Right atrium auricular region (tissue), 2 donors: ENCODE measurements at regions not wholly inside any gene's neighbourhood (a gene's known extent, or its start where the extent isn't known, plus 50 kb on each side); places are given as distances from the start of the nearest gene placed in this dataset.

Source experiments
- DNase-seq: peaks from one replicate; pipeline ENCODE4 v3.0.0-alpha.2; 2019; ENCODE audit warnings: low spot score
- H3K27ac ChIP-seq, 2 donors: fragments of 200-600 bp; sonication (generic); 1 replicate in 1 of 2; 2 replicates in 1 of 2; pipeline ENCODE4 v1.5.1; 2016 to 2019
- H3K27me3 ChIP-seq, 2 donors: fragments of 200-600 bp; sonication (generic); one replicate each; pipeline versions ENCODE4 v1.5.1 to v1.6.0; 2017 to 2019
- H3K36me3 ChIP-seq: fragments of 200-600 bp; sonication (generic); one replicate; pipeline ENCODE4 v1.5.1; 2016
- H3K4me1 ChIP-seq, 2 donors: fragments of 200-600 bp; sonication (generic); one replicate each; pipeline versions ENCODE4 v1.5.1 to v1.6.0; 2017 to 2019
- H3K4me3 ChIP-seq, 2 donors: fragments of 200-600 bp; sonication (generic); 1 replicate in 1 of 2; 2 replicates in 1 of 2; pipeline ENCODE4 v1.5.1; 2017 to 2019; ENCODE audit warnings: mild to moderate bottlenecking in 1 of 2, moderate library complexity in 1 of 2
- H3K9me3 ChIP-seq, 2 donors: fragments of 200-600 bp; sonication (generic); one replicate each; pipeline ENCODE4 v1.5.1; 2019
- TF ChIP-seq, protein P1 (sequence below), 2 donors: fragments of 200-600 bp; sonication (generic); IDR thresholded peaks; one replicate each; pipeline ENCODE4 v1.5.1; 2019; ENCODE audit warnings: antibody characterized with exemption in 2 of 2

DNA sequence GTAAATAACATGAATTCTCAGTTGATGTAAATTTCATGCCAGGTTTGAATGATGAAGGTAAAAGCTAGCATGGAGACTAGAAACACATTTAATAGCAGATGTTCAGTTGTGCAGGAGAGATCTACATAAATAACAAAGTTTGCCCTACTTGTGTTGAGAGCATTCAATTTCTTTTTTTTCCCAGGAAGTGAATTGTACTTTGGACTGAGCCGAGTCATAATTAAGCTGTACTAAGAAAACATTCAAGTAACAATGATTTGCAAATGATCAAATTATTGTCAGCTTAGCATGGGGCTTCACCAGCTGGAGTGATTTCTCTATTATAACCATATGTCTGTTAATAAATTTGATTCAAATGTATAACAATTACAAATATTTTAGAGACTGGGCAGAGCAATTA lies 893.5 kb upstream of the MAP3K7 start:
- no peak overlapping the region for H3K4me3 ChIP-seq
- no peak for DNase-seq
- H3K9me3 ChIP-seq, result no peaks in the 10 kb centered on the region
- H3K4me1 ChIP-seq, result peaks cover 0 to 19% of the 10 kb centered on the region in 2 donors
- no peaks in the 10 kb centered on the region for H3K36me3 ChIP-seq
- no peak overlapping the region for H3K27ac ChIP-seq
- no peaks in the 10 kb centered on the region for H3K27me3 ChIP-seq
- TF ChIP-seq, protein P1, sequence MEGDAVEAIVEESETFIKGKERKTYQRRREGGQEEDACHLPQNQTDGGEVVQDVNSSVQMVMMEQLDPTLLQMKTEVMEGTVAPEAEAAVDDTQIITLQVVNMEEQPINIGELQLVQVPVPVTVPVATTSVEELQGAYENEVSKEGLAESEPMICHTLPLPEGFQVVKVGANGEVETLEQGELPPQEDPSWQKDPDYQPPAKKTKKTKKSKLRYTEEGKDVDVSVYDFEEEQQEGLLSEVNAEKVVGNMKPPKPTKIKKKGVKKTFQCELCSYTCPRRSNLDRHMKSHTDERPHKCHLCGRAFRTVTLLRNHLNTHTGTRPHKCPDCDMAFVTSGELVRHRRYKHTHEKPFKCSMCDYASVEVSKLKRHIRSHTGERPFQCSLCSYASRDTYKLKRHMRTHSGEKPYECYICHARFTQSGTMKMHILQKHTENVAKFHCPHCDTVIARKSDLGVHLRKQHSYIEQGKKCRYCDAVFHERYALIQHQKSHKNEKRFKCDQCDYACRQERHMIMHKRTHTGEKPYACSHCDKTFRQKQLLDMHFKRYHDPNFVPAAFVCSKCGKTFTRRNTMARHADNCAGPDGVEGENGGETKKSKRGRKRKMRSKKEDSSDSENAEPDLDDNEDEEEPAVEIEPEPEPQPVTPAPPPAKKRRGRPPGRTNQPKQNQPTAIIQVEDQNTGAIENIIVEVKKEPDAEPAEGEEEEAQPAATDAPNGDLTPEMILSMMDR (IDR thresholded peaks at IDR 0.05), result no peak

DNA sequence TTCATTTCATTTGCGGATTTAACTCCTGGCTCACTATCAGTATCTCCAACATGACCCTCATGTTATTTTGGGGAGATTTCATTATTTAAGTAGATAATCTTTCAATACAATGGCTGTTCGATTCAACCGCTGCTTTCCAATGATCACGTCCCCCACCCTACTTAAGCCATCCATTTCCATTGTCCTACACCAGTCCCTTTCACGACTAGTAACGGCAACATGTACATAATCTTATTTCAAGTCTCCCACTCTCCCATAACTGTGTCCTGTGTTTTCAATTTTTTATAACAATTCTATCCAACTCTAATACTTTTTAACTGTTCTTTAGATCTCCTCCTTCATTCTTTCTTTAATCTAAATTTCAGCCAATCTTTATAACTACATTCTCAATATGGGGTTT lies 890.8 kb upstream of the MAP3K7 start:
- Histone ChIP-seq H3K9me3 (no peaks in the 10 kb centered on the region), H3K27ac (no peak overlapping the region), H3K4me1 (peaks cover 0 to 13% of the 10 kb centered on the region in 2 donors), H3K36me3 (no peaks in the 10 kb centered on the region), H3K4me3 (no peak overlapping the region), H3K27me3 (no peaks in the 10 kb centered on the region)
- TF ChIP-seq, protein P1 (IDR thresholded peaks at IDR 0.05), result no peak
- DNase-seq, result no peak

DNA sequence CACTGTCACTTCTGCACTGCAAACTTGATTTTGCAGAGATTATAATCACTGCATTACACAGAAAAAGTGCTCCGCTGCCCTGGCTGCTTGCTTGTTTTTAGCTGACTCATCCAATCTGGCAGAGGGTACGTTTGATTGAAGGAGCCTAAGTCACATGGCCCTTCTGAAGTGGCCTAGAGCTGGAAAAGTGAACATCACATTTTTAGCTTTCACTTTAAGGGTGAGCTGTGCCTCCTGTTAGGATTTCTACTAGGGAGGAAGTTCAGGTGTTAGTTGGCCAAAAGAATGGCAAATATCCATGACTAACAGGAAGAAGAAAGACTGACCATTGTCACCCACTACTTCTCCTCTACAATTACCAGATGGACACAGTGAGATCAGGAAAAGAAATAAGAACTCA lies 889.1 kb upstream of the MAP3K7 start:
- H3K4me3 ChIP-seq, result no peak overlapping the region
- DNase-seq, result no peak
- TF ChIP-seq, protein P1 (IDR thresholded peaks at IDR 0.05), result no peak

DNA sequence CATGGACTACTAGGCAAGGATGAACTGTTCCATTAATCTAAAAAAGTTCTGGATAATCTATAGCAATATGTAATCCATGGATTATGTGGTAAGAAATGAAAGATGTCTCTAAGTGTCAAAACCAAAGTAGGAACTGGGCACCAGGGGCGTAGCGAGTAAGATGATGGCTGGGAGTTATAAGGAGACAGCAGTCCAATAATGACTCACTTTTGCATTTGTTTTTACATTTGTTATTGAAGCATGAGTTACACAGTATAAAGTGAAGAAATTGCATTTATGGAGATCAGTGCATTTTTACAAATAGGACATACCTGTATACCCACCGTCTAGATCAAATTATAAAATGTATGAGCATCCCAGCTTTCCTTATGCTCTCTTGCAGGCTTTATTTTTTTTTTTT lies 878.5 kb upstream of the MAP3K7 start:
- Histone ChIP-seq H3K4me3 (no peak overlapping the region), H3K9me3 (no peaks in the 10 kb centered on the region), H3K4me1 (no peaks in the 10 kb centered on the region), H3K27ac (no peak overlapping the region), H3K36me3 (no peaks in the 10 kb centered on the region), H3K27me3 (no peaks in the 10 kb centered on the region)
- TF ChIP-seq, protein P1 (IDR thresholded peaks at IDR 0.05), result no peak
- DNase-seq, result no peak

More for the DNA sequence above, 889.1 kb upstream of the MAP3K7 start:
- H3K27ac ChIP-seq, result no peak overlapping the region
- peaks cover 0 to 13% of the 10 kb centered on the region in 2 donors for H3K4me1 ChIP-seq
- no peaks in the 10 kb centered on the region for H3K9me3 ChIP-seq
- no peaks in the 10 kb centered on the region for H3K27me3 ChIP-seq
- H3K36me3 ChIP-seq, result no peaks in the 10 kb centered on the region

DNA sequence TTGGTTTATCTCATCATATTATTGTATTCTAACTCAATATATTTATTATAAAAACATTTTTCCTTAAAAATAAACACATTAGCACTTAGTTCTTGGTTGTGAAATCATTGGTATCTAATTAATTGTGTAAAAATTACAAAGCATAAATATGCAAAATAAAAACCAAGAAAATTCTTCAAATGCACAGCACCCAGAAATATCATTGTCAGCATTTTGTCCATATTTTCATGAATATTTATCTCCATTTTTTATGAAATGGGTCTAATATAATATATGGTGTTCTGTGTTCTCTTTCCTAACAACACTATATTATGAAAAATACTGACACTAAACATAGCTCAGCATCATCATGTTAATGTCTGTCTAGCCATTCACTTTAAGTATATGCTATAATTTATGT lies 877.8 kb upstream of the MAP3K7 start:
- Histone ChIP-seq H3K27ac (no peak overlapping the region), H3K4me1 (no peaks in the 10 kb centered on the region), H3K4me3 (no peak overlapping the region), H3K27me3 (no peaks in the 10 kb centered on the region), H3K9me3 (no peaks in the 10 kb centered on the region), H3K36me3 (no peaks in the 10 kb centered on the region)
- TF ChIP-seq, protein P1 (IDR thresholded peaks at IDR 0.05), result no peak
- no peak for DNase-seq

DNA sequence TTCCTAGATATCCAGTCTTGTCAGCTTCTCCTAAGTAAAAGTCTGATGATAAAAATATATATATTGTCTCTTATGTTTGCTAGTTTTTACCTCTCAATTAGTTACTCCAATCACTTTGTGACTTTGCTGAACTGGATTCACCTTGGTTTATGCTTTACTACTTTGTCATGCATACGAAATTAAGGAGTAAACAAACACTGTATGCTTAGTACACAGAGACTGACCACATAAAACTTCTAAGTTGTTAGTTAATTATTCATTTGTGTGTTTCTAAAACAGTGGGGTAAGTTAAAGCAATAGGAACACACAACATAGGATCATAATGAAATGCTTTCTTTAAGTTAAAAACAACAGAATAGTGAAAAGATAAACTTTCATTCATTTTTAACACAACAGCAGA lies 877.3 kb upstream of the MAP3K7 start:
- H3K27me3 ChIP-seq, result no peaks in the 10 kb centered on the region
- DNase-seq, result no peak
- no peaks in the 10 kb centered on the region for H3K9me3 ChIP-seq
- no peak overlapping the region for H3K4me3 ChIP-seq
- TF ChIP-seq, protein P1 (IDR thresholded peaks at IDR 0.05), result no peak
- H3K27ac ChIP-seq, result no peak overlapping the region
- no peaks in the 10 kb centered on the region for H3K4me1 ChIP-seq
- no peaks in the 10 kb centered on the region for H3K36me3 ChIP-seq
